WERI-Rb-1 (cell line): ENCODE measurements at regions not wholly inside any gene's neighbourhood (a gene's known extent, or its start where the extent isn't known, plus 50 kb on each side); places are given as distances from the start of the nearest gene placed in this dataset.

ENCODE experiments used
- DNase-seq: peaks from one replicate; pipeline ENCODE4 v3.0.0-alpha.2; 2020
- H3K27ac ChIP-seq: fragments of 250-450 bp; sonication (Bioruptor Pico); 2 replicates; pipeline ENCODE4 v1.5.1; 2020; ENCODE audit warnings: mild to moderate bottlenecking, moderate library complexity
- H3K27me3 ChIP-seq: fragments of 250-450 bp; sonication (Bioruptor Pico); 2 replicates; pipeline ENCODE4 v1.5.1; 2021; ENCODE audit warnings: mild to moderate bottlenecking, low read depth, moderate library complexity; ENCODE audit not compliant: insufficient read depth, severe bottlenecking
- H3K36me3 ChIP-seq: fragments of 250-450 bp; sonication (Bioruptor Pico); 2 replicates; pipeline ENCODE4 v1.5.1; 2020; ENCODE audit warnings: mild to moderate bottlenecking, moderate library complexity
- H3K4me3 ChIP-seq: 2 replicates; pipeline ENCODE4 v1.5.1; 2011; ENCODE audit warnings: low read depth, mild to moderate bottlenecking, control low read depth, low read length
- H3K9me3 ChIP-seq: fragments of 250-450 bp; sonication (Bioruptor Pico); 2 replicates; pipeline ENCODE4 v1.5.1; 2021; ENCODE audit warnings: mild to moderate bottlenecking, moderate library complexity; ENCODE audit not compliant: severe bottlenecking
- TF ChIP-seq, protein P1 (sequence below): IDR thresholded peaks from 2 replicates; pipeline ENCODE4 v1.5.1; 2011; ENCODE audit warnings: low read depth, mild to moderate bottlenecking, control low read depth, inconsistent platforms, low read length

DNA sequence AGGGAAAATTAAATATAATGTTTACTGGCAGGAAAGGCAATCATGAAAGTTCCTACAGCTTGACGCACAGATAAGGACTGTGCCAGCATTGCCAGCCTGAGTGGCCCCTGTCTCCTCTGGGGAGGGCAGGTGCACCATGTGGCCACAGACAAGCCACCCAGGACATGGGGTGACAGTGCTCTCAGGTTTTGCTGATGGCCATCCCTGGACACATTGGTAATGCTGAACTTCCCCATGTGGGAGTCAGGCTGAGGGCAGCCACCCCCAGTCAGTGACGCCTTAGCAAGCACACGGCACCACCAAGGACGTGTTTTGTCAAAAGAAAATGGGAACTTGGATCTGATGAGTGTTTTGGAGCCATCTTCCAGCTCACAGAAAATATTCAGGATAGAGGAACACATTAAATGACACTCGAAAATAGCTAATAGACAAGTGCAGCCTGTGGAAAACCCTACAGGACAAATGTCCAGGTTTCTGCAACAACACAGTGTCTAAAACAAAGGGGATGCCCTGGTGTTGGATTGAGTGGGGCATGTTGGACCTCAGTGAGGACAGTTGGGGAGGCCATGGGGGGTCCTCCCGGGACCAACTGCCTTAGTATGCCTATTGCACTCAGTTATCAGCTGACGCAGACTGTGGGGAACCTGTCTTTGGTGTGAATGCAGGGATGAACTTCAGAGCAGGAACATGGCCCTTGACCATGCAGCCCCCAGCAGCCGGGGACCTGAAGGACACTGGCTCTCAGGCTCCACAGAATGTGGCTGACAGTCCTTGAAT is 1450.5 kb downstream of the BRD1 start:
- H3K27ac ChIP-seq: no peak overlapping the region
- no peaks in the 10 kb centered on the region for H3K9me3 ChIP-seq
- no peak for DNase-seq
- no peaks in the 10 kb centered on the region for H3K36me3 ChIP-seq
- no peak overlapping the region for H3K4me3 ChIP-seq
- TF ChIP-seq, protein P1, sequence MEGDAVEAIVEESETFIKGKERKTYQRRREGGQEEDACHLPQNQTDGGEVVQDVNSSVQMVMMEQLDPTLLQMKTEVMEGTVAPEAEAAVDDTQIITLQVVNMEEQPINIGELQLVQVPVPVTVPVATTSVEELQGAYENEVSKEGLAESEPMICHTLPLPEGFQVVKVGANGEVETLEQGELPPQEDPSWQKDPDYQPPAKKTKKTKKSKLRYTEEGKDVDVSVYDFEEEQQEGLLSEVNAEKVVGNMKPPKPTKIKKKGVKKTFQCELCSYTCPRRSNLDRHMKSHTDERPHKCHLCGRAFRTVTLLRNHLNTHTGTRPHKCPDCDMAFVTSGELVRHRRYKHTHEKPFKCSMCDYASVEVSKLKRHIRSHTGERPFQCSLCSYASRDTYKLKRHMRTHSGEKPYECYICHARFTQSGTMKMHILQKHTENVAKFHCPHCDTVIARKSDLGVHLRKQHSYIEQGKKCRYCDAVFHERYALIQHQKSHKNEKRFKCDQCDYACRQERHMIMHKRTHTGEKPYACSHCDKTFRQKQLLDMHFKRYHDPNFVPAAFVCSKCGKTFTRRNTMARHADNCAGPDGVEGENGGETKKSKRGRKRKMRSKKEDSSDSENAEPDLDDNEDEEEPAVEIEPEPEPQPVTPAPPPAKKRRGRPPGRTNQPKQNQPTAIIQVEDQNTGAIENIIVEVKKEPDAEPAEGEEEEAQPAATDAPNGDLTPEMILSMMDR: no peak
- H3K27me3 ChIP-seq: no peaks in the 10 kb centered on the region

DNA sequence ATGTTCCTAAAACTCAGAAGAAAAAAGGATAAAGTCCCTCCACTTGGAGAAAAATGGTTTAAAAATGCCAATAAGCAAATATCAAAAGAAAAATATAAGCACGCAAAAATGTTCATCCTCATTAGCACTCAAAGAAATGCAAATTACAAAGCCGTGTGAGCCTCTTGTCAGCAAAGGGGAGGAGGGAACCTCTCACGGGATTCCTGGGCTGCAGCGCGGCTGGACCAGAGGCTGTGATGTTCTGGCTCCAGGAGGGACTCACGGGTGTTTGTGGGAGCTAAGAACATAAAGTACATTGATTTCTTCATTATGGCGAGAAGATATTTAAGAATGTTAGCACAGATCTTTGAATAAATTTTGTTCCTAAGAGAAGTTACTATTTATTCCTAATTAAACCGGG is 1451.2 kb downstream of the BRD1 start:
- no peak for DNase-seq
- Histone ChIP-seq H3K4me3 (no peak overlapping the region), H3K27me3 (no peaks in the 10 kb centered on the region), H3K9me3 (no peaks in the 10 kb centered on the region), H3K27ac (no peak overlapping the region), H3K36me3 (no peaks in the 10 kb centered on the region)
- TF ChIP-seq, protein P1: no peak

DNA sequence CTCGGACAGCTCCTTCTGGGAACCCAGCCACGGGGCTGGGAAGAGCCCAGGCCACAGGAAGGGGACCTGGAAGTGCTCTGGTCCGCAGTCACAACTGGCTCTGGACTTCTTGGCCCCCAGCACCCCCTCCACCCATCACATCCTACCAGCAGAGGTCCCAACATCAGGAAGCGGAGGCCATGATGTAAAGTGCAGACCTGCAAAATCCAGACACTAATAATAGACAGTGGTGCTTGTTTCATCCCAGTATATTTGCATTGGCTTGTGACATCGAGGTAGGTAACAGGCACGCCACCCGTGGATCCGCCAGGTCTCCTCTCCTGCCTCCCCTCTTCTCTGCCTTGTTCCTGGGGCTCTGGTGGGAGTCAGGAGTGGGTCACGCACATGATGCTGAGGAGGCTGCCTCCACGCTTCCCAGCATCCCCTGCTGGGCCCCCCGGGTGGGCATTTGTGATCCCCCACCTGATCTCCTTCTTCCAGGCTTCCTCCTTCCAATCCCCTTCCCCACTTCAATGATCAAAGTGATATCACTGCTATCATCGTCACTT is 1454.0 kb downstream of the BRD1 start:
- H3K27me3 ChIP-seq: no peaks in the 10 kb centered on the region
- no peaks in the 10 kb centered on the region for H3K36me3 ChIP-seq
- H3K9me3 ChIP-seq: no peaks in the 10 kb centered on the region
- TF ChIP-seq, protein P1: no peak
- no peak overlapping the region for H3K4me3 ChIP-seq
- no peak for DNase-seq
- no peak overlapping the region for H3K27ac ChIP-seq

DNA sequence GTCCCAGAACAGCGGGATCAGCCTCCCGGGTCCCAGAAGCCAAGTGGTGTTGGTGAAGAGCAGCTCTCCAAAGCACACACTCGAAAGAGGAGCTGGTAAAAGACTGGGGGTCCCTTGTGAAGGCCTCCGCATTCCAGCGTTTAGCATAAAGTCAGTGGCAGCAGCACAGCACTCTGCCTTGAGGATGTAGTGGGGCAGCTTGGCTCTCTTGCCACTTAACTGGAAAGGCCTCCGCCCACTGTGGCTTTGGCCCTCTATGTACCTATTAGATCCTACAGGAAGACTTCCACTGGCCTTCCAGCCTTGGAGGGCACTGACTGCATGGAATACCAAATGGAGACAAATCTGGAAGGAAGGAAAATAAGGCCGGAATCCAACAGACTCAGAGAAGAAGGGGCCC is 1455.3 kb downstream of the BRD1 start:
- Histone ChIP-seq H3K9me3 (no peaks in the 10 kb centered on the region), H3K27me3 (no peaks in the 10 kb centered on the region), H3K4me3 (no peak overlapping the region), H3K27ac (no peak overlapping the region), H3K36me3 (no peaks in the 10 kb centered on the region)
- TF ChIP-seq, protein P1: no peak
- no peak for DNase-seq

DNA sequence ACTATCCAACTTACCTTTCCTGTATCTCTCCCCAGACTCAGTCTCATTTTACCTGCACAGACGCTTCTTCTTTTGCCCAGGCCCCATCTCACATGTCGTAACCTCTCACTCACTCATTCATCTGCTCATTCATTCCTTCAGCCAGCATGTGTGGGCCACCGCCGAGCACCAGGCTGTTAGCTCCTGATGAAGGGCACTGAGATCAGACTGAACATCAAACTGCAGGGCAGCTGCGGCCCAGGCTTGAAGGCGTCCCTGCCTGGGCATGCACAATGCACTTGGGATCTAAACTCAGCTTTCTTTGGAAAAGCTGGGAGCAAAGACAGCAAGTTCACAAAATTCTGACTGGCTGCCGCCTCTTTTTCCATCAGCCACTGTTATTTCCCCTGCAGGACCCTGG is 1456.3 kb downstream of the BRD1 start:
- Histone ChIP-seq H3K36me3 (no peaks in the 10 kb centered on the region), H3K9me3 (no peaks in the 10 kb centered on the region), H3K27me3 (no peaks in the 10 kb centered on the region), H3K27ac (no peak overlapping the region), H3K4me3 (no peak overlapping the region)
- no peak for DNase-seq
- TF ChIP-seq, protein P1: no peak
